Mesendoderm (in vitro differentiated cells): ENCODE measurements at regions not wholly inside any gene's neighbourhood (a gene's known extent, or its start where the extent isn't known, plus 50 kb on each side); places are given as distances from the start of the nearest gene placed in this dataset.
A peak's percentile ranks its signal among the peaks of the same experiment; 100 is the strongest.

Source experiments
- DNase-seq: peaks from one replicate; pipeline ENCODE4 v3.0.0; 2013
- H2AK5ac ChIP-seq: 2 replicates; pipeline ENCODE4 v1.6.1; 2013; ENCODE audit warnings: low read length, inconsistent platforms
- H2BK120ac ChIP-seq: 2 replicates; pipeline ENCODE4 v1.6.1; 2013; ENCODE audit warnings: low read depth, mild to moderate bottlenecking, low read length, moderate library complexity, mixed read lengths
- H2BK15ac ChIP-seq: replicated peaks from 2 replicates; pipeline ENCODE4 v1.6.1; 2013; ENCODE audit warnings: low read depth, mild to moderate bottlenecking, moderate library complexity
- H2BK5ac ChIP-seq: 2 replicates; pipeline ENCODE4 v1.6.1; 2013; ENCODE audit warnings: low read length, inconsistent platforms
- H3K18ac ChIP-seq: 2 replicates; pipeline ENCODE4 v1.6.1; 2013; ENCODE audit warnings: mild to moderate bottlenecking, low read length, mixed read lengths
- H3K23ac ChIP-seq: one replicate; pipeline ENCODE4 v1.6.1; 2013; ENCODE audit warnings: low read length
- H3K27ac ChIP-seq: 2 replicates; pipeline ENCODE4 v1.5.1; 2013; ENCODE audit warnings: low read depth, mild to moderate bottlenecking, inconsistent platforms, low read length, moderate library complexity
- H3K27me3 ChIP-seq: 2 replicates; pipeline ENCODE4 v1.6.1; 2013; ENCODE audit warnings: low read length, control low read depth, mild to moderate bottlenecking, inconsistent platforms; ENCODE audit not compliant: insufficient read depth, poor library complexity
- H3K36me3 ChIP-seq: 2 replicates; pipeline ENCODE4 v1.6.1; 2013; ENCODE audit warnings: low read length, inconsistent platforms; ENCODE audit not compliant: control insufficient read depth, insufficient read depth
- H3K4ac ChIP-seq: one replicate; pipeline ENCODE4 v1.6.1; 2013; ENCODE audit warnings: low read depth, mild to moderate bottlenecking, low read length, moderate library complexity
- H3K4me1 ChIP-seq: 2 replicates; pipeline ENCODE4 v1.6.1; 2013; ENCODE audit warnings: low read depth, low read length, inconsistent platforms; ENCODE audit not compliant: control insufficient read depth
- H3K4me2 ChIP-seq: 2 replicates; pipeline ENCODE4 v1.6.1; 2013; ENCODE audit warnings: low read length
- H3K4me3 ChIP-seq: 2 replicates; pipeline ENCODE4 v1.5.1; 2013; ENCODE audit warnings: mild to moderate bottlenecking, low read length
- H3K56ac ChIP-seq: one replicate; pipeline ENCODE4 v1.6.1; 2013; ENCODE audit warnings: low read length
- H3K79me1 ChIP-seq: 2 replicates; pipeline ENCODE4 v1.6.1; 2013; ENCODE audit warnings: low read length, inconsistent platforms
- H3K79me2 ChIP-seq: 2 replicates; pipeline ENCODE4 v1.6.1; 2013; ENCODE audit warnings: mild to moderate bottlenecking, low read length; ENCODE audit not compliant: control insufficient read depth, insufficient read depth
- H3K9ac ChIP-seq: 2 replicates; pipeline ENCODE4 v1.6.1; 2013; ENCODE audit warnings: low read length, inconsistent platforms
- H4K5ac ChIP-seq: one replicate; pipeline ENCODE4 v1.6.1; 2013; ENCODE audit warnings: low read length
- H4K8ac ChIP-seq: one replicate; pipeline ENCODE4 v1.6.1; 2013; ENCODE audit warnings: low read depth, mild to moderate bottlenecking, control low read depth, low read length, moderate library complexity
- WGBS: extraction: QIAGEN DNeasy Blood & Tissue Kit; methylation state at CpG from one replicate; pipeline ENCODE4 v1.1.7; 2013; ENCODE audit warnings: low lambda C conversion rate, missing lambda C conversion rate; ENCODE audit not compliant: insufficient coverage; ENCODE audit errors: extremely low coverage; 5-methylcytosine and 5-hydroxymethylcytosine counted together

GRCh38 chr5:16238018-16238417, 58.4 kb upstream of the MARCHF11 start:
- WGBS = no CpG with 5 or more reads among the region's 1 CpG

GRCh38 chr5:16234598-16234997, 55.0 kb upstream of the MARCHF11 start:
- Histone ChIP-seq H2BK120ac (no peak overlapping the region), H3K4me2 (no peak overlapping the region), H3K36me3 (no peaks in the 10 kb centered on the region), H3K9ac (no peak overlapping the region), H3K56ac (no peak overlapping the region), H2BK5ac (no peak overlapping the region), H3K79me1 (no peaks in the 10 kb centered on the region), H2BK15ac (no peak overlapping the region), H3K4me3 (no peak overlapping the region), H3K4me1 (no peaks in the 10 kb centered on the region), H4K8ac (no peak overlapping the region), H3K27ac (no peak overlapping the region), H4K5ac (no peak overlapping the region), H3K79me2 (no peaks in the 10 kb centered on the region), H3K18ac (no peak overlapping the region), H3K27me3 (no peaks in the 10 kb centered on the region), H3K4ac (no peak overlapping the region), H3K23ac (no peak overlapping the region), H2AK5ac (no peak overlapping the region)
- no peak for DNase-seq
- WGBS = no CpG with 5 or more reads among the region's 6 CpGs

More at GRCh38 chr5:16238018-16238417, 58.4 kb upstream of the MARCHF11 start:
- Histone ChIP-seq H4K5ac (no peak overlapping the region), H2BK15ac (no peak overlapping the region), H3K56ac (no peak overlapping the region), H3K4me3 (no peak overlapping the region), H2BK120ac (no peak overlapping the region), H3K18ac (no peak overlapping the region), H3K27me3 (no peaks in the 10 kb centered on the region), H2BK5ac (no peak overlapping the region), H3K27ac (no peak overlapping the region), H3K9ac (no peak overlapping the region), H3K23ac (no peak overlapping the region), H3K79me1 (no peaks in the 10 kb centered on the region), H3K4me2 (no peak overlapping the region), H2AK5ac (no peak overlapping the region), H3K4me1 (no peaks in the 10 kb centered on the region), H3K79me2 (no peaks in the 10 kb centered on the region), H3K36me3 (no peaks in the 10 kb centered on the region), H3K4ac (no peak overlapping the region), H4K8ac (no peak overlapping the region)
- DNase-seq = no peak

- Histone ChIP-seq H3K4me1 (no peaks in the 10 kb centered on the region), H3K4me3 (no peak overlapping the region), H2BK5ac (no peak overlapping the region), H3K4me2 (no peak overlapping the region), H2AK5ac (no peak overlapping the region), H2BK15ac (no peak overlapping the region), H4K5ac (no peak overlapping the region), H3K56ac (no peak overlapping the region), H3K23ac (no peak overlapping the region), H3K9ac (no peak overlapping the region), H3K36me3 (no peaks in the 10 kb centered on the region), H3K27me3 (no peaks in the 10 kb centered on the region), H3K79me1 (no peaks in the 10 kb centered on the region), H2BK120ac (no peak overlapping the region), H3K79me2 (no peaks in the 10 kb centered on the region), H3K18ac (no peak overlapping the region), H3K4ac (no peak overlapping the region), H4K8ac (no peak overlapping the region), H3K27ac (no peak overlapping the region)
- WGBS = no CpG with 5 or more reads among the region's 2 CpGs
- DNase-seq = no peak
Observed at GRCh38 chr5:16233730-16234129, 54.1 kb upstream of the MARCHF11 start.

- Histone ChIP-seq H3K36me3 (no peaks in the 10 kb centered on the region), H2BK5ac (no peak overlapping the region), H3K27me3 (no peaks in the 10 kb centered on the region), H2BK15ac (no peak overlapping the region), H4K5ac (no peak overlapping the region), H4K8ac (no peak overlapping the region), H3K4ac (no peak overlapping the region), H3K27ac (no peak overlapping the region), H3K4me2 (no peak overlapping the region), H3K79me2 (no peaks in the 10 kb centered on the region), H3K4me3 (no peak overlapping the region), H2AK5ac (no peak overlapping the region), H3K56ac (no peak overlapping the region), H3K23ac (no peak overlapping the region), H3K79me1 (no peaks in the 10 kb centered on the region), H3K4me1 (no peaks in the 10 kb centered on the region), H2BK120ac (no peak overlapping the region), H3K9ac (no peak overlapping the region), H3K18ac (no peak overlapping the region)
- DNase-seq = peak; percentile 95
- WGBS = no CpG with 5 or more reads among the region's 3 CpGs
Observed at GRCh38 chr5:16229357-16229940, 49.9 kb upstream of the MARCHF11 start.
